Neural cell (in vitro differentiated cells): ENCODE measurements at regions not wholly inside any gene's neighbourhood (a gene's known extent, or its start where the extent isn't known, plus 50 kb on each side); places are given as distances from the start of the nearest gene placed in this dataset.

Source experiments
- H2AFZ ChIP-seq: fragments of 200-600, 300-800 bp; sonication (generic), shearing (Covaris generic); 2 replicates; pipeline ENCODE4 v1.6.0; 2014; ENCODE audit warnings: low read depth, mild to moderate bottlenecking, antibody characterized with exemption, low read length, moderate library complexity
- H3F3A ChIP-seq: fragments of 200-600 bp; shearing (Covaris generic); 2 replicates; pipeline ENCODE4 v1.6.1; 2016; ENCODE audit warnings: mild to moderate bottlenecking, moderate library complexity, mixed read lengths, antibody characterized with exemption, low read length; ENCODE audit not compliant: insufficient read depth, poor library complexity, severe bottlenecking
- H3K27ac ChIP-seq: fragments of 200-600, 300-800 bp; sonication (generic), shearing (Covaris generic); 2 replicates; pipeline ENCODE4 v1.5.1; 2014; ENCODE audit warnings: mild to moderate bottlenecking, low read length, moderate library complexity
- H3K27me3 ChIP-seq: fragments of 300-800, 200-600 bp; sonication (generic), shearing (Covaris generic); 2 replicates; pipeline ENCODE4 v1.6.0; 2014; ENCODE audit warnings: mild to moderate bottlenecking, low read depth, low read length, moderate library complexity; ENCODE audit not compliant: insufficient read depth
- H3K36me3 ChIP-seq: fragments of 300-800, 200-600 bp; sonication (generic), shearing (Covaris generic); 2 replicates; pipeline ENCODE4 v1.5.1; 2014; ENCODE audit warnings: mild to moderate bottlenecking, antibody characterized with exemption, low read length, moderate library complexity; ENCODE audit not compliant: insufficient read depth
- H3K4me2 ChIP-seq: fragments of 300-800, 200-600 bp; sonication (generic), shearing (Covaris generic); 2 replicates; pipeline ENCODE4 v1.6.0; 2014; ENCODE audit warnings: mild to moderate bottlenecking, low read length
- H3K4me3 ChIP-seq: fragments of 300-800, 200-600 bp; sonication (generic), shearing (Covaris generic); 2 replicates; pipeline ENCODE4 v1.5.1; 2014; ENCODE audit warnings: mild to moderate bottlenecking, low read length, moderate library complexity
- H3K79me2 ChIP-seq: fragments of 200-600 bp; shearing (Covaris generic); replicated peaks from 2 replicates; pipeline ENCODE4 v1.6.0; 2014; ENCODE audit warnings: mild to moderate bottlenecking, low read length, moderate library complexity; ENCODE audit not compliant: insufficient read depth
- H3K9ac ChIP-seq: fragments of 300-800, 200-600 bp; sonication (generic), shearing (Covaris generic); 2 replicates; pipeline ENCODE4 v1.6.1; 2016; ENCODE audit warnings: mild to moderate bottlenecking, low read length, mixed read lengths
- H3K9me2 ChIP-seq: fragments of 200-600 bp; shearing (Covaris generic); 2 replicates; pipeline ENCODE4 v1.6.1; 2016; ENCODE audit warnings: mild to moderate bottlenecking, low read length, mixed read lengths; ENCODE audit not compliant: insufficient read depth
- H3K9me3 ChIP-seq: fragments of 200-600, 300-800 bp; sonication (generic), shearing (Covaris generic); 2 replicates; pipeline ENCODE4 v1.6.1; 2016; ENCODE audit warnings: mild to moderate bottlenecking, mixed run types, low read length, moderate library complexity, mixed read lengths
- H4K20me1 ChIP-seq: fragments of 200-600 bp; shearing (Covaris generic); 2 replicates; pipeline ENCODE4 v1.6.1; 2016; ENCODE audit warnings: mild to moderate bottlenecking, mixed run types; ENCODE audit not compliant: insufficient read depth
- EP300 ChIP-seq: fragments of 450-650 bp; conservative IDR thresholded peaks from 2 replicates; pipeline ENCODE4 v1.6.1; 2014; ENCODE audit warnings: antibody characterized with exemption, mild to moderate bottlenecking, moderate library complexity; ENCODE audit not compliant: poor library complexity, severe bottlenecking
- EZH2 ChIP-seq: fragments of 200-600, 300-800 bp; shearing (Covaris generic), sonication (generic); IDR thresholded peaks from 2 replicates; pipeline ENCODE4 v1.6.1; 2014; ENCODE audit warnings: antibody characterized with exemption, low read length, borderline replicate concordance, mild to moderate bottlenecking; ENCODE audit not compliant: insufficient read depth, poor library complexity, severe bottlenecking
- MXI1 ChIP-seq: fragments of 450-650 bp; conservative IDR thresholded peaks from 2 replicates; pipeline ENCODE4 v1.6.1; 2014; ENCODE audit warnings: antibody characterized with exemption, mild to moderate bottlenecking; ENCODE audit not compliant: poor library complexity, severe bottlenecking
- POLR2AphosphoS5 ChIP-seq: IDR thresholded peaks from 2 replicates; pipeline ENCODE4 v1.6.1; 2012
- RAD21 ChIP-seq: fragments of 450-650 bp; conservative IDR thresholded peaks from 2 replicates; pipeline ENCODE4 v1.6.1; 2014; ENCODE audit warnings: antibody characterized with exemption, mild to moderate bottlenecking, moderate library complexity
- SMC3 ChIP-seq: fragments of 450-650 bp; conservative IDR thresholded peaks from 2 replicates; pipeline ENCODE4 v1.6.1; 2014; ENCODE audit warnings: antibody characterized with exemption, mild to moderate bottlenecking, moderate library complexity; ENCODE audit not compliant: poor library complexity
- TAF1 ChIP-seq: IDR thresholded peaks from 2 replicates; pipeline ENCODE4 v1.6.1; 2012; ENCODE audit warnings: low read depth
- TF ChIP-seq, protein P1 (sequence below): fragments of 450-650 bp; IDR thresholded peaks from 2 replicates; pipeline ENCODE4 v1.5.1; 2014; ENCODE audit warnings: antibody characterized with exemption, mild to moderate bottlenecking, moderate library complexity; ENCODE audit not compliant: poor library complexity, severe bottlenecking
- TF ChIP-seq, protein P2 (sequence below): IDR thresholded peaks from 2 replicates; pipeline ENCODE4 v1.6.1; 2012; ENCODE audit warnings: borderline replicate concordance

DNA sequence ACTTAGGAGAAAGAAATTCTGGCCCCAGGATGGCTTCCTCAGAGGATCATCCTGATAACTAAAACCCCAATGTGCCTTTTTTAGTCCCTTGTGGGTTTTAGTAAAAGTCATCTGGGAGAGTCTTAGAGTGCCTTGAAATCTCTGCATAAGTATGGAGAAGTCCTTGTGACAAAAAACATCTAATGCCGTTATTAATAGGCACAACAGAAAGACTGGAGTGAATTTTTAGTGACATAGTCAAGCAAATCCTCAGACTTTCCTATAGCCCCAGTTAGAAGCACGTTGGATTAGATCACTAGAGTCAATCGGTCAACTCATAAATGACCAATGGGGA lies 108.2 kb upstream of the MPDZ start:
- no peak overlapping the region for H3K27ac ChIP-seq
- H3K9me3 ChIP-seq, result peaks cover 5% of the 10 kb centered on the region
- H3F3A ChIP-seq, result no peaks in the 10 kb centered on the region
- H3K9me2 ChIP-seq, result no peaks in the 10 kb centered on the region
- no peaks in the 10 kb centered on the region for H3K79me2 ChIP-seq
- H3K36me3 ChIP-seq, result no peaks in the 10 kb centered on the region
- TF ChIP-seq TAF1 (no peak), EZH2 (no peak), EP300 (no peak), MXI1 (no peak), RAD21 (no peak), SMC3 (no peak), POLR2AphosphoS5 (no peak)
- TF ChIP-seq, protein P1, sequence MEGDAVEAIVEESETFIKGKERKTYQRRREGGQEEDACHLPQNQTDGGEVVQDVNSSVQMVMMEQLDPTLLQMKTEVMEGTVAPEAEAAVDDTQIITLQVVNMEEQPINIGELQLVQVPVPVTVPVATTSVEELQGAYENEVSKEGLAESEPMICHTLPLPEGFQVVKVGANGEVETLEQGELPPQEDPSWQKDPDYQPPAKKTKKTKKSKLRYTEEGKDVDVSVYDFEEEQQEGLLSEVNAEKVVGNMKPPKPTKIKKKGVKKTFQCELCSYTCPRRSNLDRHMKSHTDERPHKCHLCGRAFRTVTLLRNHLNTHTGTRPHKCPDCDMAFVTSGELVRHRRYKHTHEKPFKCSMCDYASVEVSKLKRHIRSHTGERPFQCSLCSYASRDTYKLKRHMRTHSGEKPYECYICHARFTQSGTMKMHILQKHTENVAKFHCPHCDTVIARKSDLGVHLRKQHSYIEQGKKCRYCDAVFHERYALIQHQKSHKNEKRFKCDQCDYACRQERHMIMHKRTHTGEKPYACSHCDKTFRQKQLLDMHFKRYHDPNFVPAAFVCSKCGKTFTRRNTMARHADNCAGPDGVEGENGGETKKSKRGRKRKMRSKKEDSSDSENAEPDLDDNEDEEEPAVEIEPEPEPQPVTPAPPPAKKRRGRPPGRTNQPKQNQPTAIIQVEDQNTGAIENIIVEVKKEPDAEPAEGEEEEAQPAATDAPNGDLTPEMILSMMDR, result no peak
- TF ChIP-seq, protein P2, sequence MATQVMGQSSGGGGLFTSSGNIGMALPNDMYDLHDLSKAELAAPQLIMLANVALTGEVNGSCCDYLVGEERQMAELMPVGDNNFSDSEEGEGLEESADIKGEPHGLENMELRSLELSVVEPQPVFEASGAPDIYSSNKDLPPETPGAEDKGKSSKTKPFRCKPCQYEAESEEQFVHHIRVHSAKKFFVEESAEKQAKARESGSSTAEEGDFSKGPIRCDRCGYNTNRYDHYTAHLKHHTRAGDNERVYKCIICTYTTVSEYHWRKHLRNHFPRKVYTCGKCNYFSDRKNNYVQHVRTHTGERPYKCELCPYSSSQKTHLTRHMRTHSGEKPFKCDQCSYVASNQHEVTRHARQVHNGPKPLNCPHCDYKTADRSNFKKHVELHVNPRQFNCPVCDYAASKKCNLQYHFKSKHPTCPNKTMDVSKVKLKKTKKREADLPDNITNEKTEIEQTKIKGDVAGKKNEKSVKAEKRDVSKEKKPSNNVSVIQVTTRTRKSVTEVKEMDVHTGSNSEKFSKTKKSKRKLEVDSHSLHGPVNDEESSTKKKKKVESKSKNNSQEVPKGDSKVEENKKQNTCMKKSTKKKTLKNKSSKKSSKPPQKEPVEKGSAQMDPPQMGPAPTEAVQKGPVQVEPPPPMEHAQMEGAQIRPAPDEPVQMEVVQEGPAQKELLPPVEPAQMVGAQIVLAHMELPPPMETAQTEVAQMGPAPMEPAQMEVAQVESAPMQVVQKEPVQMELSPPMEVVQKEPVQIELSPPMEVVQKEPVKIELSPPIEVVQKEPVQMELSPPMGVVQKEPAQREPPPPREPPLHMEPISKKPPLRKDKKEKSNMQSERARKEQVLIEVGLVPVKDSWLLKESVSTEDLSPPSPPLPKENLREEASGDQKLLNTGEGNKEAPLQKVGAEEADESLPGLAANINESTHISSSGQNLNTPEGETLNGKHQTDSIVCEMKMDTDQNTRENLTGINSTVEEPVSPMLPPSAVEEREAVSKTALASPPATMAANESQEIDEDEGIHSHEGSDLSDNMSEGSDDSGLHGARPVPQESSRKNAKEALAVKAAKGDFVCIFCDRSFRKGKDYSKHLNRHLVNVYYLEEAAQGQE, result no peak
- H3K4me2 ChIP-seq, result no peak overlapping the region
- no peak overlapping the region for H3K9ac ChIP-seq
- no peaks in the 10 kb centered on the region for H3K27me3 ChIP-seq
- no peak overlapping the region for H3K4me3 ChIP-seq
- no peaks in the 10 kb centered on the region for H4K20me1 ChIP-seq
- H2AFZ ChIP-seq, result no peak overlapping the region

DNA sequence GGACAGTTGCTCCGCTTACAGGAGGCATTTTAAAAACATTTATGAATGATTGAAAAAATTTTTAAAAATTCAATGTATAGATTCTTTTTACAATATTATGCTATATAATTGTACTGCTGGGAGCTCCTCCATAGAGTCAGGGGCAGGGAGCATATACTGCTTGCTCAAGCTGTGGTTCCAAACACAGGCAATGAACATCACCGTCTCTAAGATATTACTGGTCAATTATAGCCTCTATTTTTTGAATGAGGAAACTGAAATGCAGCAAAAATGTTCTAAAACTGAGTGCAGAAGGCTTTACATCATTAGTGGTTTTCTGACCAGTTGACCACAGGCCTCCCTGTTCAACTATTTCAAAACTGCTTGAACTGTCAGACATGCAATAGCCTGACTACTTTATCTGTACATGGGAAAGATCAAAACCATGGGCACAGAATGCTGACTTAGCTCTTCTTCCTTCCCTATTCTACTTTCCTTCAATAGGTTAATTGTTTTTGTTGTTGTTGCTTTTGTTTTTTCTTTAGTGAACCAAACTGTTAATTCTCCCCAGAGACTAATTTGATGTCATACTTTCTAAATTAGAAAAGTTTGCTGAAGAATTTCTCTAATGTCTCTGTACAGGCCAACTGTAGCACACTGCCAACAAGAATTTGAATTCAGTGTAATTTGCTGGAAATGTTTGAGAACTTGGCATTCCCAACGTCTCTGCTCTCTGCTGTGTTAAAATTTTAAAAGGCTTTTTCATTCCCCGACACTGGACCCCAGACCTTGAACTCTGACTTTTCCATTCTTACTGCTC lies 107.6 kb upstream of the MPDZ start:
- H3F3A ChIP-seq, result no peaks in the 10 kb centered on the region
- TF ChIP-seq MXI1 (no peak), EP300 (no peak), EZH2 (no peak), RAD21 (no peak), TAF1 (no peak), POLR2AphosphoS5 (no peak), SMC3 (no peak)
- TF ChIP-seq, protein P2, result no peak
- TF ChIP-seq, protein P1, result no peak
- no peaks in the 10 kb centered on the region for H3K27me3 ChIP-seq
- H3K9me3 ChIP-seq, result peaks cover 5% of the 10 kb centered on the region
- H3K9me2 ChIP-seq, result no peaks in the 10 kb centered on the region
- H3K9ac ChIP-seq, result no peak overlapping the region
- no peak overlapping the region for H3K27ac ChIP-seq
- H4K20me1 ChIP-seq, result no peaks in the 10 kb centered on the region
- no peak overlapping the region for H2AFZ ChIP-seq
- H3K79me2 ChIP-seq, result no peaks in the 10 kb centered on the region
- no peak overlapping the region for H3K4me2 ChIP-seq
- no peak overlapping the region for H3K4me3 ChIP-seq
- H3K36me3 ChIP-seq, result no peaks in the 10 kb centered on the region
